Lower lobe of right lung (tissue), 2 donors: ENCODE measurements at regions not wholly inside any gene's neighbourhood (a gene's known extent, or its start where the extent isn't known, plus 50 kb on each side); places are given as distances from the start of the nearest gene placed in this dataset.
"Not testable (repeated sequence)": the region's sequence is repeated elsewhere in the genome, so short reads cannot be mapped to it uniquely, and the experiment has no call there.

ENCODE experiments used
- ATAC-seq, 2 donors: fragments of 200-7000 bp; cut with Tn5 transposase; one replicate each; pipeline ENCODE4 v1.9.1; 2020 to 2022; ENCODE audit warnings: mild to moderate bottlenecking in 2 of 2, moderate library complexity in 2 of 2
- DNase-seq: peaks from one replicate; pipeline ENCODE4 v3.0.0-alpha.2; 2020
- H3K27ac ChIP-seq: fragments of 200-600 bp; one replicate; pipeline ENCODE4 v1.8.0; 2022
- H3K27me3 ChIP-seq: fragments of 200-600 bp; one replicate; pipeline ENCODE4 v1.8.0; 2022; ENCODE audit warnings: low read depth
- H3K36me3 ChIP-seq: fragments of 200-600 bp; one replicate; pipeline ENCODE4 v1.8.0; 2022; ENCODE audit warnings: mild to moderate bottlenecking
- H3K4me1 ChIP-seq: fragments of 200-600 bp; one replicate; pipeline ENCODE4 v1.8.0; 2022
- H3K4me3 ChIP-seq: fragments of 200-600 bp; one replicate; pipeline ENCODE4 v1.8.0; 2022; ENCODE audit warnings: mild to moderate bottlenecking
- H3K9me3 ChIP-seq: fragments of 200-600 bp; one replicate; pipeline ENCODE4 v1.8.0; 2022
- CTCF ChIP-seq: fragments of 200-600 bp; IDR thresholded peaks from one replicate; pipeline ENCODE4 v1.8.0; 2022; ENCODE audit warnings: antibody characterized with exemption, mild to moderate bottlenecking
- intact Hi-C: fragments of 100-400 bp; cut with DNase I; formaldehyde crosslinking; loops from one replicate; pipeline ENCODE4 v1.11.0; 2022
- donor health status: DM: no; HTN: yes; CAD: no; lungs with severe emphysema.

- no peak for DNase-seq
- H3K27ac ChIP-seq = no peak overlapping the region
- H3K4me3 ChIP-seq = no peak overlapping the region
- TF ChIP-seq CTCF = no peak
- H3K9me3 ChIP-seq = no peaks in the 10 kb centered on the region
- ATAC-seq = no peak
- no peaks in the 10 kb centered on the region for H3K36me3 ChIP-seq
- peaks cover 6% of the 10 kb centered on the region for H3K27me3 ChIP-seq
- H3K4me1 ChIP-seq = no peaks in the 10 kb centered on the region
- intact Hi-C loops = no loop called here
These were observed 462.5 kb downstream of the SETD4 start for GRCh38 chr21:35597750-35598339.

DNA sequence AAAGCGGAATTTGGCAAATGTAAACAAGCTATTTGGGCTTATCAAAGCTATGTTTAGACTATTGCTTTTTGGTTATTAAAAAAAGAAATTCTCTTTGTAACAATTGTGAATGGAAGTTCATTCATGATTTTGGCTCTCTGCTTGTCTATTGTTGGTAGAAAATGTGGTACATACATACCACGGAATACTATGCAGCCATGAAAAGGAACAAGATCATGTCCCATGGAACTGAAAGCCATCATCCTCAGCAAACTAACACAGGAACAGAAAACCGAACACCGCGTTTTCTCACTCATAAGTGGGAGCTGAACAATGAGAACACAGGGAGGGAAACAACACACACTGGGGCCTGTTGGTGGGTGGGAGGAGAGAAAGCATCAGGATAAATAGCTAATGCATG lies 465.4 kb downstream of the SETD4 start:
- no peaks in the 10 kb centered on the region for H3K36me3 ChIP-seq
- ATAC-seq = no peak
- intact Hi-C loops = no loop called here
- H3K4me3 ChIP-seq = no peak overlapping the region
- H3K27me3 ChIP-seq = no peaks in the 10 kb centered on the region
- no peak for TF ChIP-seq CTCF
- no peak for DNase-seq
- H3K27ac ChIP-seq = no peak overlapping the region
- no peaks in the 10 kb centered on the region for H3K4me1 ChIP-seq
- no peaks in the 10 kb centered on the region for H3K9me3 ChIP-seq

DNA sequence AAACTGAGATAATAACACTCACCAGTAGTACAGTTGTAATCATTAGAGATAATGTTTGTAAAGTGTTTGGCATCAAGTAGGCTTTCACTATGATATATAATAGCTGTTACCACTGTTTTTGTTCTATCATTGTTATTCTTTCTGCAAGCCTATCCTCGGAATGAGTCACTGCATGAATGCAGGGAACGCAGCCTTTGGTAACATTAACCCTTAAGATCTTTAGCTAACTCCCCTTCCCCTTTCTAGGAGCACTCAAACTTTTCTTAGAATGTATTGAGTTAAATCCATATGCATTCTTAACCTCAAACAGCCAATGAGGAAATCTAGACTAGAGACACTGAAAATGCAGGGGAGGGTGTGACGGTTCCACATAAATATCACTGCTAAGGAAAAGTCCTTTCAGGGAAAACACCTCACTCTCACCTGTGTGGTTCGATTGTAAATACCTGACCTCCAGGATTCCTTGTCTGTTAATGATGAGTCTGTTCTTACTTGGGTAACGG lies 467.3 kb downstream of the SETD4 start:
- no peak overlapping the region for H3K4me3 ChIP-seq
- ATAC-seq = no peak
- H3K9me3 ChIP-seq = no peaks in the 10 kb centered on the region
- H3K4me1 ChIP-seq = no peaks in the 10 kb centered on the region
- no peaks in the 10 kb centered on the region for H3K36me3 ChIP-seq
- H3K27ac ChIP-seq = no peak overlapping the region
- no peaks in the 10 kb centered on the region for H3K27me3 ChIP-seq
- no peak for TF ChIP-seq CTCF
- intact Hi-C loops = no loop called here
- DNase-seq = no peak

GRCh38 chr21:35590284-35590683 lies 470.0 kb downstream of the SETD4 start:
- not testable (repeated sequence) for H3K27ac ChIP-seq

DNA sequence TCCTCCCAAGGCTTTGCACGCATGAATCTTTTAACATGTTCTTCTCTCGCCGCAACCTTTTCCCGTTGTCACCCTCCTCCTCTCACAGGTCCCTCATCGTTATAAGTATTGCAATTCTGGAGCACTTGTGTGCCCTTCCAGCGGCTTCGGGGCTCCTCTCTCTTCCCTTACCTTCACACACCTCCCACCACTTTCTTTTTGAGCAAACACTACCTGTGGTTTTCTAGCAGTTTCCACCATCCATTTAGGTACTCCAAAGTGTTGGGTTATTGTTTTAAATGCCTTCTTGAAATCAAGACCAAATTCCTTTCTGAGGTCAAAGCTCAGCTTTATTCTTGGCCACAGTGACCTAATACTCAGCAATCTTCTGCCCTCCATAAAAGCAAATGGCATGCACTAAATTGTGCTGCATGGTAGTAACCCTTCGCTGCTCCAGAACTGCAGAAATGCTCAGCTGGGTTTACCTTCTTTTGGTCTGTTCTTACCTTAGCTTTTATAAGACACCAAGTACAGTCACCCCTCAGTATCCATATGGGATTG lies 472.4 kb downstream of the SETD4 start:
- no peak overlapping the region for H3K27ac ChIP-seq
- H3K9me3 ChIP-seq = no peaks in the 10 kb centered on the region
- TF ChIP-seq CTCF = no peak
- intact Hi-C loops = no loop called here
- DNase-seq (no peak), ATAC-seq (no peak)
- H3K4me3 ChIP-seq = no peak overlapping the region
- H3K4me1 ChIP-seq = no peaks in the 10 kb centered on the region
- H3K36me3 ChIP-seq = no peaks in the 10 kb centered on the region
- no peaks in the 10 kb centered on the region for H3K27me3 ChIP-seq

More at GRCh38 chr21:35590284-35590683, 470.0 kb downstream of the SETD4 start:
- H3K4me3 ChIP-seq, H3K27me3 ChIP-seq, intact Hi-C loops, H3K4me1 ChIP-seq, ATAC-seq, DNase-seq, H3K9me3 ChIP-seq, H3K36me3 ChIP-seq: not testable (repeated sequence)

DNA sequence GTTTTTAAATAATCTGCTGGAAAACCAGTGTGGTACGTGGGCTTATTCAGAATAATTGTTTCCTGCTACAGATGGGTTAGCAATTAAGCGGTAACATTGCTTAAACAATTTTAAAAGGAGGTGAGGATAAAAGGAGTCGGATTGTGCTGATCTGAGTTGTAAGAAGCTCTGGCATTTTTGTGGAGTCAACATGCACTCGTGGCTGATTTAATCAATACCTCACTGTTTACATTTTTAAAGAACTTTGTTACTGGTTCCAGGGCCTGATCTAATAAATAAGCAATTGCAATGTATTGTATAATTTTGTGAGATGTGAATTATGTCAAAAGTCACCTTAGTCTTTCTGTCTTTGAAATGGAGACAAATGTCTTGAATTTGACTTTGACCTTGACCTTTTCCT lies 474.0 kb downstream of the SETD4 start:
- no peaks in the 10 kb centered on the region for H3K4me1 ChIP-seq
- H3K4me3 ChIP-seq = no peak overlapping the region
- no peaks in the 10 kb centered on the region for H3K27me3 ChIP-seq
- no peak overlapping the region for H3K27ac ChIP-seq
- no peaks in the 10 kb centered on the region for H3K9me3 ChIP-seq
- TF ChIP-seq CTCF = no peak
- DNase-seq = no peak
- no peak for ATAC-seq
- intact Hi-C loops = no loop called here
- H3K36me3 ChIP-seq = no peaks in the 10 kb centered on the region
